ENCODE measurements at regions not wholly inside any gene's neighbourhood (a gene's known extent, or its start where the extent isn't known, plus 50 kb on each side); places are given as distances from the start of the nearest gene placed in this dataset.

- no peak for DNase-seq (ENCODE audit: low read depth in 2 of 2)
Measured at GRCh38 chr6:2535506-2535905, 215.2 kb downstream of the MYLK4 start.

GRCh38 chr6:2534406-2535042 is 216.2 kb downstream of the MYLK4 start:
- no peak for DNase-seq (ENCODE audit: low read depth in 2 of 2)

GRCh38 chr6:2531426-2532215 is 219.1 kb downstream of the MYLK4 start:
- DNase-seq (ENCODE audit: low read depth in 2 of 2): no peak

- DNase-seq (ENCODE audit: low read depth in 2 of 2): no peak
Measured at GRCh38 chr6:2529211-2529719, 221.5 kb downstream of the MYLK4 start.

GRCh38 chr6:2528156-2528555 is 222.6 kb downstream of the MYLK4 start:
- DNase-seq (ENCODE audit: low read depth in 2 of 2): no peak

- no peak for DNase-seq (ENCODE audit: low read depth in 2 of 2)
Measured at GRCh38 chr6:2526766-2527165, 224.0 kb downstream of the MYLK4 start.

GRCh38 chr6:2524090-2524489 is 226.6 kb downstream of the MYLK4 start:
- DNase-seq (ENCODE audit: low read depth in 2 of 2): no peak

- no peak for DNase-seq (ENCODE audit: low read depth in 2 of 2)
Measured at GRCh38 chr6:2523061-2523460, 227.7 kb downstream of the MYLK4 start.

GRCh38 chr6:2522521-2522920 is 228.2 kb downstream of the MYLK4 start:
- no peak for DNase-seq (ENCODE audit: low read depth in 2 of 2)

- no peak for DNase-seq (ENCODE audit: low read depth in 2 of 2)
Measured at GRCh38 chr6:2517855-2518473, 232.8 kb downstream of the MYLK4 start.

- DNase-seq (ENCODE audit: low read depth in 2 of 2): no peak
Measured at GRCh38 chr6:2517401-2517800, 233.3 kb downstream of the MYLK4 start.

GRCh38 chr6:2516059-2516458 is 234.7 kb downstream of the MYLK4 start:
- no peak for DNase-seq (ENCODE audit: low read depth in 2 of 2)

GRCh38 chr6:2514965-2515543 is 235.7 kb downstream of the MYLK4 start:
- DNase-seq (ENCODE audit: low read depth in 2 of 2): no peak

GRCh38 chr6:2512802-2513201 is 237.9 kb downstream of the MYLK4 start:
- DNase-seq (ENCODE audit: low read depth in 2 of 2): no peak

- DNase-seq (ENCODE audit: low read depth in 2 of 2): no peak
Measured at GRCh38 chr6:2510316-2510715, 240.4 kb downstream of the MYLK4 start.

- no peak for DNase-seq (ENCODE audit: low read depth in 2 of 2)
Measured at GRCh38 chr6:2509711-2510110, 241.0 kb downstream of the MYLK4 start.

GRCh38 chr6:2508071-2508470 is 242.7 kb downstream of the MYLK4 start:
- DNase-seq (ENCODE audit: low read depth in 2 of 2): no peak

GRCh38 chr6:2507521-2508037 is 243.1 kb downstream of the MYLK4 start:
- DNase-seq (ENCODE audit: low read depth in 2 of 2): no peak

- no peak for DNase-seq (ENCODE audit: low read depth in 2 of 2)
Measured at GRCh38 chr6:2507016-2507415, 243.7 kb downstream of the MYLK4 start.

GRCh38 chr6:2505624-2506023 is 245.1 kb downstream of the MYLK4 start:
- DNase-seq (ENCODE audit: low read depth in 2 of 2): no peak

- DNase-seq (ENCODE audit: low read depth in 2 of 2): no peak
Measured at GRCh38 chr6:2504495-2505064, 246.1 kb downstream of the MYLK4 start.
